ENCODE measurements at regions not wholly inside any gene's neighbourhood (a gene's known extent, or its start where the extent isn't known, plus 50 kb on each side); places are given as distances from the start of the nearest gene placed in this dataset.

DNA sequence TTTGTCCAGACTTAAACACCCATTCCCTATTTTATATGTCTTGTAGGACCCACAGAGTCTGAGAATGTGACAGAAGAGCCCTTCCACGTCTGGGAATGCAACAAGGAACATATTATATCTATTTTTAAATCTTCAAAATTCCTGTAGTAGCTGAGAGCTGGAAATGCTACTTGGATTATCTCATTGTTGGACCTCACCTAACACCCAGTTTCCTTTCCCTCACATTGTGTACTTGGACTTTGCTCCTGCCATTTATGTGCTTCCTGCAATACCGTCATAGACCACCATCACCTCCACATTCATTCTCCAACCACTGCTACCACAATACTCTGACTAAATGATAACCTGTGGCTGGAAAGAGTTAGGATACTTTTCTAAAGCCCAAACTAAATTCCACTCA lies 335.4 kb downstream of the COL12A1 start:
- Histone ChIP-seq H3K36me3 (no peaks in the 10 kb centered on the region), H3K4me3 (ENCODE audit: low read depth in 1 of 2, low read length in 1 of 2) (no peak overlapping the region), H3K27ac (no peak overlapping the region), H3K27me3 (no peaks in the 10 kb centered on the region), H3K4me1 (ENCODE audit: control insufficient read depth in 1 of 2, insufficient read depth in 1 of 2, low read depth in 1 of 2, low read length in 1 of 2) (no peaks in the 10 kb centered on the region), H3K9me3 (no peaks in the 10 kb centered on the region)
- TF ChIP-seq, protein P1, sequence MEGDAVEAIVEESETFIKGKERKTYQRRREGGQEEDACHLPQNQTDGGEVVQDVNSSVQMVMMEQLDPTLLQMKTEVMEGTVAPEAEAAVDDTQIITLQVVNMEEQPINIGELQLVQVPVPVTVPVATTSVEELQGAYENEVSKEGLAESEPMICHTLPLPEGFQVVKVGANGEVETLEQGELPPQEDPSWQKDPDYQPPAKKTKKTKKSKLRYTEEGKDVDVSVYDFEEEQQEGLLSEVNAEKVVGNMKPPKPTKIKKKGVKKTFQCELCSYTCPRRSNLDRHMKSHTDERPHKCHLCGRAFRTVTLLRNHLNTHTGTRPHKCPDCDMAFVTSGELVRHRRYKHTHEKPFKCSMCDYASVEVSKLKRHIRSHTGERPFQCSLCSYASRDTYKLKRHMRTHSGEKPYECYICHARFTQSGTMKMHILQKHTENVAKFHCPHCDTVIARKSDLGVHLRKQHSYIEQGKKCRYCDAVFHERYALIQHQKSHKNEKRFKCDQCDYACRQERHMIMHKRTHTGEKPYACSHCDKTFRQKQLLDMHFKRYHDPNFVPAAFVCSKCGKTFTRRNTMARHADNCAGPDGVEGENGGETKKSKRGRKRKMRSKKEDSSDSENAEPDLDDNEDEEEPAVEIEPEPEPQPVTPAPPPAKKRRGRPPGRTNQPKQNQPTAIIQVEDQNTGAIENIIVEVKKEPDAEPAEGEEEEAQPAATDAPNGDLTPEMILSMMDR (IDR thresholded peaks at IDR 0.05) = no peak

- Histone ChIP-seq H3K27me3 (no peaks in the 10 kb centered on the region), H3K36me3 (no peaks in the 10 kb centered on the region), H3K27ac (no peak overlapping the region), H3K4me3 (ENCODE audit: low read depth in 1 of 2, low read length in 1 of 2) (no peak overlapping the region), H3K9me3 (no peaks in the 10 kb centered on the region), H3K4me1 (ENCODE audit: control insufficient read depth in 1 of 2, insufficient read depth in 1 of 2, low read depth in 1 of 2, low read length in 1 of 2) (no peaks in the 10 kb centered on the region)
- TF ChIP-seq, protein P1 (IDR thresholded peaks at IDR 0.05) = no peak
These were observed 338.6 kb downstream of the COL12A1 start for GRCh38 chr6:74867291-74867690.

GRCh38 chr6:74863968-74864367 lies 341.9 kb downstream of the COL12A1 start:
- H3K4me1 ChIP-seq (ENCODE audit: control insufficient read depth in 1 of 2, insufficient read depth in 1 of 2, low read depth in 1 of 2, low read length in 1 of 2) = no peaks in the 10 kb centered on the region
- no peaks in the 10 kb centered on the region for H3K27me3 ChIP-seq
- no peaks in the 10 kb centered on the region for H3K9me3 ChIP-seq

GRCh38 chr6:74860456-74860855 lies 345.4 kb downstream of the COL12A1 start:
- Histone ChIP-seq H3K9me3 (no peaks in the 10 kb centered on the region), H3K27me3 (no peaks in the 10 kb centered on the region), H3K27ac (no peak overlapping the region), H3K4me3 (ENCODE audit: low read depth in 1 of 2, low read length in 1 of 2) (no peak overlapping the region), H3K4me1 (ENCODE audit: control insufficient read depth in 1 of 2, insufficient read depth in 1 of 2, low read depth in 1 of 2, low read length in 1 of 2) (no peaks in the 10 kb centered on the region), H3K36me3 (no peaks in the 10 kb centered on the region)
- TF ChIP-seq, protein P1 (IDR thresholded peaks at IDR 0.05) = no peak

More at GRCh38 chr6:74863968-74864367, 341.9 kb downstream of the COL12A1 start:
- no peak overlapping the region for H3K4me3 ChIP-seq (ENCODE audit: low read depth in 1 of 2, low read length in 1 of 2)
- no peaks in the 10 kb centered on the region for H3K36me3 ChIP-seq
- TF ChIP-seq, protein P1 (IDR thresholded peaks at IDR 0.05) = no peak
- H3K27ac ChIP-seq = no peak overlapping the region

DNA sequence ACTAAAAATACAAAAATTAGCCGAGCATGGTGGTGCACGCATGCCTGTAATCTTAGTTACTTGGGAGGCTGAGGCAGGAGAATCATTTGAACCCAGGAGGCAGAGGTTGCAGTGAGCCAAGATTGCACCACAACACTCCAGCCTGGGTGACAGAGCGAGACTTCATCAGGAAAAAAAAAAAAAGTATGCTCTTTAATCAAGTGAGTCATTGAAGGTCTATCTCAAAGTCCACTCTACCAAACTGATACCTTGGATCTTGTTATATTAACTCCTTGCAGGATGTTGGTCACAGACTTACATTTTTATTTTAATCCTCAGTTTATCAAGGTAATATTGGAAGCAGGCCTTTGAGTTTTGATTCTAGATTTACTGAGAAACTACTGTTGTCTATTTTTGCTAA lies 348.7 kb downstream of the COL12A1 start:
- no peak overlapping the region for H3K27ac ChIP-seq
- H3K4me1 ChIP-seq (ENCODE audit: control insufficient read depth in 1 of 2, insufficient read depth in 1 of 2, low read depth in 1 of 2, low read length in 1 of 2) = no peaks in the 10 kb centered on the region
- TF ChIP-seq, protein P1 (IDR thresholded peaks at IDR 0.05) = no peak
- no peaks in the 10 kb centered on the region for H3K9me3 ChIP-seq
- no peaks in the 10 kb centered on the region for H3K36me3 ChIP-seq
- H3K27me3 ChIP-seq = no peaks in the 10 kb centered on the region
- H3K4me3 ChIP-seq (ENCODE audit: low read depth in 1 of 2, low read length in 1 of 2) = no peak overlapping the region

DNA sequence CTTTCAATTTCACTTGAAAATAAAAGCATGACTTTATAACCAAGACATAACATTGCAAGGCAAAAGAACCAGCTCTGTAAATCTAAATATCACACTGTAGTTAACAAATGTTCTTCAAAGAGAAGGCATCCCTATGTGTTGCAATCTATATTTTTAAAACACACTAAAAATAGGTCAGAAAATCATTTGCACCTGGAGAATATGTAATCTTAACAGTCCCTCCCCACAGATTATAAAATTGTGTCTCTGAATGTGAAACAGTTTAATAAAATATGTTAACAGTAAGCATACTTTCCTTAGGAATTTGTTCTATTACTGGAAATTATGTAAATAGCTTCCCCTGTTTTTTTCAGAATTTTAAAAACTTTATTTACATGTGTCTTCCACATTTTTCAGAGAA lies 351.9 kb downstream of the COL12A1 start:
- no peaks in the 10 kb centered on the region for H3K36me3 ChIP-seq
- no peak overlapping the region for H3K4me3 ChIP-seq (ENCODE audit: low read depth in 1 of 2, low read length in 1 of 2)
- TF ChIP-seq, protein P1 (IDR thresholded peaks at IDR 0.05) = no peak
- no peak overlapping the region for H3K27ac ChIP-seq
- H3K4me1 ChIP-seq (ENCODE audit: control insufficient read depth in 1 of 2, insufficient read depth in 1 of 2, low read depth in 1 of 2, low read length in 1 of 2) = no peaks in the 10 kb centered on the region
- H3K27me3 ChIP-seq = no peaks in the 10 kb centered on the region
- no peaks in the 10 kb centered on the region for H3K9me3 ChIP-seq
